Stimulated activated CD8-positive, alpha-beta memory T cell treated with anti-CD3 and anti-CD28 coated beads, Interleukin-4, amount 100 ng/mL, for 24 hours (primary cell): ENCODE measurements at regions not wholly inside any gene's neighbourhood (a gene's known extent, or its start where the extent isn't known, plus 50 kb on each side); places are given as distances from the start of the nearest gene placed in this dataset.

Experiments
- DNase-seq: peaks from one replicate; pipeline ENCODE4 v3.0.0-alpha.2; 2020; ENCODE audit warnings: low read depth

- DNase-seq = no peak
Observed at GRCh38 chr9:99327667-99328066, 105.6 kb downstream of the SEC61B start.

GRCh38 chr9:99335280-99335679 lies 113.2 kb downstream of the SEC61B start:
- no peak for DNase-seq

GRCh38 chr9:99336005-99336404 lies 113.9 kb downstream of the SEC61B start:
- no peak for DNase-seq

- no peak for DNase-seq
Observed at GRCh38 chr9:99336531-99336930, 114.4 kb downstream of the SEC61B start.

GRCh38 chr9:99340281-99340680 lies 118.2 kb downstream of the SEC61B start:
- no peak for DNase-seq

- no peak for DNase-seq
Observed at GRCh38 chr9:99341686-99342085, 119.6 kb downstream of the SEC61B start.

GRCh38 chr9:99345451-99345850 lies 123.4 kb downstream of the SEC61B start:
- DNase-seq = no peak

GRCh38 chr9:99345942-99346341 lies 123.9 kb downstream of the SEC61B start:
- no peak for DNase-seq

- DNase-seq = no peak
Observed at GRCh38 chr9:99347568-99347967, 125.5 kb downstream of the SEC61B start.

GRCh38 chr9:99348289-99348688 lies 126.2 kb downstream of the SEC61B start:
- no peak for DNase-seq

- no peak for DNase-seq
Observed at GRCh38 chr9:99349870-99350269, 127.8 kb downstream of the SEC61B start.

- no peak for DNase-seq
Observed at GRCh38 chr9:99350461-99350860, 128.4 kb downstream of the SEC61B start.

GRCh38 chr9:99351647-99352046 lies 129.6 kb downstream of the SEC61B start:
- DNase-seq = no peak

GRCh38 chr9:99352826-99353225 lies 130.7 kb downstream of the SEC61B start:
- no peak for DNase-seq

GRCh38 chr9:99353408-99353807 lies 131.3 kb downstream of the SEC61B start:
- no peak for DNase-seq

GRCh38 chr9:99354104-99354503 lies 132.0 kb downstream of the SEC61B start:
- no peak for DNase-seq

GRCh38 chr9:99356512-99356971 lies 134.5 kb downstream of the SEC61B start:
- DNase-seq = no peak

GRCh38 chr9:99357575-99357974 lies 135.5 kb downstream of the SEC61B start:
- no peak for DNase-seq

- DNase-seq = no peak
Observed at GRCh38 chr9:99358668-99359067, 136.6 kb downstream of the SEC61B start.

GRCh38 chr9:99359336-99359735 lies 137.3 kb downstream of the SEC61B start:
- DNase-seq = no peak

- DNase-seq = no peak
Observed at GRCh38 chr9:99360026-99360425, 137.9 kb downstream of the SEC61B start.

GRCh38 chr9:99361817-99362216 lies 139.7 kb downstream of the SEC61B start:
- no peak for DNase-seq

GRCh38 chr9:99362321-99362720 lies 140.2 kb downstream of the SEC61B start:
- no peak for DNase-seq

GRCh38 chr9:99363509-99363908 lies 141.4 kb downstream of the SEC61B start:
- DNase-seq = no peak
